Stimulated activated CD8-positive, alpha-beta memory T cell treated with anti-CD3 and anti-CD28 coated beads, Interleukin-15, amount 100 ng/mL, for 48 hours (primary cell): ENCODE measurements at regions not wholly inside any gene's neighbourhood (a gene's known extent, or its start where the extent isn't known, plus 50 kb on each side); places are given as distances from the start of the nearest gene placed in this dataset.
"Not testable (repeated sequence)": the region's sequence is repeated elsewhere in the genome, so short reads cannot be mapped to it uniquely, and the experiment has no call there.

Experiments
- DNase-seq, 2 donors: peaks; one replicate each; pipeline ENCODE4 v3.0.0-alpha.2; 2020; ENCODE audit warnings: low read depth in 2 of 2

GRCh38 chr1:70819785-70820184 is 227.8 kb downstream of the PTGER3 start:
- DNase-seq = no peak

GRCh38 chr1:70820396-70820795 is 227.2 kb downstream of the PTGER3 start:
- no peak for DNase-seq

GRCh38 chr1:70820995-70821394 is 226.6 kb downstream of the PTGER3 start:
- DNase-seq = no peak

- DNase-seq = no peak
Observed at GRCh38 chr1:70826428-70826827, 221.2 kb downstream of the PTGER3 start.

GRCh38 chr1:70827030-70827429 is 220.6 kb downstream of the PTGER3 start:
- no peak for DNase-seq

GRCh38 chr1:70828177-70828576 is 219.4 kb downstream of the PTGER3 start:
- DNase-seq = no peak

GRCh38 chr1:70834365-70834764 is 213.3 kb downstream of the PTGER3 start:
- DNase-seq = not testable (repeated sequence)

DNA sequence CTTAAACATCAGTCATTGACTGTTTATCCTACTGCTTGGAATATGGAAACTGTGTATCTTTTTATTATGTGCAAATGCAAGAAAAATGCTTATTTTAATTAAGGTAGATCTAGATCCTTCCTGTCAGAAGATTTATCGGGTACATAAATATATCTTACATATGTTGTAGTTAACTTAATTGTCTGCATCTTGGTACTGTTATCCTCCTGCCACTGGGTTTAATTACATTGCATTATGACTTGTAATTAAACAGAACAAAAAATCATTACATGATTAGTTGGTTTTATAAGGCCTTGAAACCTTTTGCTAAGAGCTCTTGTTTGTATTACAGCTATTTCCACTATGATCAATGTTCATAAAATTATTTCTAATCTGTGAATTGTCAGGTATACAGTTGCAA is 211.2 kb downstream of the PTGER3 start:
- no peak for DNase-seq

DNA sequence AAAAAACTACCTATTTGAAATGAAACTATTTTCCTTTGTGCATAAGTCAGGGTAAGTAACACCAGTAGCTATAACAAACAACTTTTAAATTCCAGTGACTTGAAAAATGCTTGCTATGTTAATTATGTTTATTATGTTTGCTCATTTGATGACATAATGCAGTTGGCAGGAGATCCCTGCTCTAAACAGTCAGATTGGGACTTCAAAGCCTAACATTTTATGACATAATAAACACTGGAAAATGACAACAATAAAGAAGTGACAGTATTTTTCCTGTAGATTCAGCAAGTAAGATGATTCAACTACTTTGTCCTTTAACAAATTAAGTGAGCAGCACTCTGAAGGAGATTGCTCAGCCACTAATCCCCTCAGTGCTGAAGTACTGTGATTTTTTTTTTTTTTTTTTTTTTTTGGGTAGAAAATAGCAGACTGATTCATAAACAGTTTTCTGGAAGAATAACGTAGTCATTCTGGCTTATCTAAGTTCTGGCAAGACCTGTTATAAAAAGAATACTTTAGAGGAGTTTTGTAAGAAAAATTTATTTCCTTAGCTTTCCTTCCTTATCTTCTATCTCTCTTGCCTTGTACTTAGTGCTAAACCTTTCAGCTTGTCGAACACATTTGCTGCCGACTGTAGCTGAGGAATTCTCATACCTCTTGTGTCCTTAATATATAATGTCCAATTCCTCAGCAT is 207.2 kb downstream of the PTGER3 start:
- DNase-seq = no peak

- no peak for DNase-seq
Observed at GRCh38 chr1:70842562-70842961, 205.1 kb downstream of the PTGER3 start.

DNA sequence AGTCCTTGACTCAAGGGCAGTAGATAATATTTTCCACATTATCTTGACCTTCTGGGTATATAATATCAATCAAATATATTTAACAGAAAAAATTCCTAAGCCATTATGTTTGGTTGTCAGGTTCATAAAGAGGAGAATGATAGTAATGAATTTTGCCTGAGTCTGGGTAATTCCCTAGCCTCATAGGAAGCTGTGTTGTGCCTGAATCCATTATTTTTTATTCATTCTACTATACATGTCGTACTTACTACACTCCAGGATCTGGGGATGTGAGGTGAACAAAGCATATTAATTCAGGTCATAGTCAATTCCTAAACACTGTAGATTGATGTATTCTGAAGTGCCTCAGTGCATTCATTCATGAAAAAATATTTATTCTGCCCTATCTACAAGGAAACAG is 204.2 kb downstream of the PTGER3 start:
- DNase-seq = no peak

- DNase-seq = no peak
Observed at GRCh38 chr1:70847013-70847412, 200.6 kb downstream of the PTGER3 start.

DNA sequence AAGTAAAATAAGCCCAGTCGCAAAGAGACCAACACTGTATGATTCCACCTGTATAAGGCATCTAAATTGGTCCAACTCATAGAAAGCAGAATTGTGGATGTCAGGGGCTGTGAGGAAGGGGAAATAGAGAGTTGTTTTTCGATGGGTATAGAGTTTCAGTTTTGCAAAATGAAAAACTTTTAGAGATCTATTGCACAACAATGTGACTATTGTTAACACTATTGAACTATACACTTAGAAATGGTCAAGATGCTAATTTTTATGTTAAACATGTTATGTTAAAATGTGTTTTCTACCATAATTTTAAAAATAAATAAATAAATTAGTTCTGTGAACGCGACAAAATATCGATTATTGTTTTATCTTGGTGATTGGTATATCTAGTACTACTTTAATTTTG is 192.4 kb downstream of the PTGER3 start:
- DNase-seq = no peak

DNA sequence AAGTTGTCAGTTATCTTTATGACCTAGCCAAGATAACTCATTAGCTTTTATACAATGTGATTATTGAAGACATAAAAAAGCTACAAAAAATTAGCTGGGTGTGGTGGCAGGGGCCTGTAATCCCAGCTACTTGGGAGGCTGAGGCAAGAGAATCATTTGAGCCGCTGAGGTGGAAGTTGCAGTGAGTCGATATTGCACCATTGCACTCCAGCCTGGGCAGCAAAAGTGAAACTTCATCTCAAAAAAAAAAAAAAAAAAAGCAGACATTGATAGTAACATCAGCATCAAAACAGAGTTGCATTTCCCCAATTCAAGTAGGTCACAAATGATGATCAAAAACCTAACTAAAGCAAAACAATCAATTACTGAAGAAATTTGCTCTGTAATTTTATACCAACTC is 191.4 kb downstream of the PTGER3 start:
- no peak for DNase-seq

DNA sequence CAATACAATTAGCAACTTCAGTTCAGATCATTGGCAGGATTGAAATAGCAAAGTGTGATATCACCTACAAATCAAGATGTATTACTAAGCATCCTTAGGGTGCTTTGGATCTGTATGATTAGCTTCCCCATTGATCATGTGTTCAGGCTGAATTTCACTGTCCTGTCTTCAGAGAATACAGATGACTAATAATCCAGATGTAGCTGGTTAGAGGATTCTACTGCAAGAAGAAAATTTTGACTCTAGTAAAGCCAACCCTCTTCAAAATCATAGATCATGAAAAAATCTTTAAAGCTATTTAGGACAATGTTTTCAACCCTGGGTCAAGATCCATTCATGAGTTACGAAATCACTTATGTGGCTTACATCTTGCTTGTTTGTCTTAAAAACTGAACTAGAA is 184.4 kb downstream of the PTGER3 start:
- DNase-seq = no peak

DNA sequence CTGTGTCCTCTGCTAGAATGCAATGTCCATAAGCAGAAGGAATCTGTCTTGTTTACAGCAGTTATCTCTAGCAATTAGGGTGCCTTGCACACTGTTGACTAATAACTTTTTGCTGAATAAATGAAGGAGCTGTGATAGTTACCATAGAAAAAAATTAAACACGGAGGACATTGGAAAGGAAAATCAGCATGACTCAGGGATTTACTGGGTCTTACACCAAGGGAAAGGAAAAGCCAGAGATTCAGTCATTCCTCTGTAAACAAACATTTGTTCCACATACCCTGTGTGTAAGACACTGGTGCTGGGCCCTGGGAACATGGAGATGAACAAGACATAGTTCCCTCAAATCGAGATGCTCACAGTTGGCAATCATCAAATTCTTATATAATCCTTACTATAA is 183.3 kb downstream of the PTGER3 start:
- DNase-seq = no peak

- DNase-seq = no peak
Observed at GRCh38 chr1:70866542-70867264, 180.9 kb downstream of the PTGER3 start.

GRCh38 chr1:70871790-70872189 is 175.8 kb downstream of the PTGER3 start:
- DNase-seq = no peak

DNA sequence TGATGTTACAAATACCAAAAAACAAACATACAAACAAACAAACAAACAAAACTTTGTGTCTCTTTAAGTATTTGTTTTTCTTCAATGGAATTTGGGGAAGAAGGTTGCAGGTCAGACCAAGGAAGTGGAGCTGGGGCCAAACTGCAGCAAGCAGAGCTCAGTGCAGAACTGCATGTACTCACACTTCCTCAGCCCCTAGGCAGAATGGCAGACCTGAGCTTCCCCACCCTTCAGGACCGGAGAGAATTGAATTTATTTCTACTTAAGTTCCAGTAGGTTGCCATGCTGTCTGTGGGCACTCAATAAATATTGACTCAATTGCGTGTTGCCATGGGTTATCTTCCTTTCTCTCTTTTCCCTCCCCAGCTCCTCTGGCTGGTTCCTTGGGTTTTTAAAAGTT is 173.6 kb downstream of the PTGER3 start:
- no peak for DNase-seq

- DNase-seq = no peak
Observed at GRCh38 chr1:70874818-70875217, 172.8 kb downstream of the PTGER3 start.

DNA sequence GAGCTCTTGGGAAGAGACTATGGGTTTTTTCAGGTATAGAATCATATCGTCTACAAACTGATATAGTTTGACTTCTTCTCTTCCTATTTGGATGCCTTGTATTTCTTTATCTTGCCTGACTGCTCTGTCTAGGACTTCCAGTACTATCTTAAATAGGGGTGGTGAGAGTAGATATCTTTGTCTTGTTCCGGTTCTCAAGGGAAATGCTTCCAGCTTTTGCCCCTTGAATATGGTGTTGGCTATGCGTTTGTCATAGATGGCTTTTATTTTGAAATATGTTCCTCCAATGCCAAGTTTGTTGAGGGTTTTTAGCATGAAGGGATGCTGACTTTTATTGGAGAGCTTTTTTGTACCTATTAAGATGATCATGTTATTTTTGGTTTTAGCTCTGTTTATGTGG is 170.3 kb downstream of the PTGER3 start:
- no peak for DNase-seq

GRCh38 chr1:70887936-70888335 is 159.7 kb downstream of the PTGER3 start:
- no peak for DNase-seq

DNA sequence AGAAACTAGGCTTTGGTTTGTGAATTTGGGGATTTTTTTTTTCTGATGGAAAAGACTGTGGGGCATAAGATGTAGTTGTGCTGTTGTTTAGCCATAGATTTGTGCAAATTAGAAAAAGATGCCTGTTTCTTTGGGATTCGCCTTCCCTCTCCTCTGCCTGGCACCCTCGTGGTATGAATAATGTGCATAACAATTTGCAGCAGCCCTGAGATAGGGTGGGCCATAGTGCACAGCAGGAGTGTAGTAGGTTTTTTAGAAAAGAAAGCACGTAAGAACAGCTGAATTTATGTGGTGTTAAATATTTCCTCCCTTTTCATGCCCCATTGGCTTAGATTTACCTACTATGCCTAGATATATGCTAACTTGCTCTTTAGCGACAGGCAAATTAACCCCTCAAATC is 158.9 kb downstream of the PTGER3 start:
- no peak for DNase-seq

DNA sequence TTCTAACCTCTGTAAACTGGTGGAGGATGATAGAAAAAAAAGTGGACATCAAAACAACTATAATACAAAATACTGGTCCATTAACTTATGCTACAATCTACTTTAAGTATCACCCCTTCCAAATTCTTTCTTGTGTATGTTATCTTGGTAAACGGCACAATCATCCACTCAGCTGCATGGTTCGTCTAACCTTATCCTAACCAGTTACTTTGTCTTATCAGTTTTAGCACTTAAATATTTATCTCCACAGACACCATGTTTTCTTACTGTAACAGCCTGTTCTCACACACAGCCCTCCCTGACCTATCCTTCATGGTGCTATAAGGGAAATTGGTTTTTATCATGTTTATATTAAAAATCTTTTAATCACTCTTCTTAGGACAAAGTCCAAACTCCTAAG is 157.2 kb downstream of the PTGER3 start:
- no peak for DNase-seq
